ENCODE measurements at regions not wholly inside any gene's neighbourhood (a gene's known extent, or its start where the extent isn't known, plus 50 kb on each side); places are given as distances from the start of the nearest gene placed in this dataset.
"Not testable (repeated sequence)": the region's sequence is repeated elsewhere in the genome, so short reads cannot be mapped to it uniquely, and the experiment has no call there.

DNA sequence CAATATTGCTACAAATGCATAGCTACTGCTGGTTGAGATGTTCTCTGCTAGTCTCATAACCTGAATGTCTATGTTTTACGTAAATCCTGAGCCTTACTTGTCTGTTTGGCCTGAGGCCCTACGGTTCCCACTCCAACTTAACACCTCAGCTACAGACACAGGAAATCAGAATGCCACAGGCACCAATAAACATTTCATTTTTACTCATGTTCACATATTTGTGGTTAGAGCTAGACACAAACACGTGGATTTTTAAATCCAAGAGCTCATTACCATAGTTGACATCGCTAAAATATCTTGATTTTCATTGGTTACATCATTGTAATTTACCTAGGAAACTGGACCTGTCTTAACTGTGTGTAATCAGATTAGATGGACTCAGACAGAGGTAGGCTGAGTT is 263.8 kb upstream of the CDH19 start:
- Mint-ChIP-seq H3K9me3 (ENCODE audit: low read depth) (no peaks in the 10 kb centered on the region), H3K36me3 (no peaks in the 10 kb centered on the region), H3K4me3 (no peak overlapping the region), H3K4me1 (ENCODE audit: low read depth) (no peaks in the 10 kb centered on the region), H3K27me3 (no peaks in the 10 kb centered on the region), H3K27ac (no peak overlapping the region)

DNA sequence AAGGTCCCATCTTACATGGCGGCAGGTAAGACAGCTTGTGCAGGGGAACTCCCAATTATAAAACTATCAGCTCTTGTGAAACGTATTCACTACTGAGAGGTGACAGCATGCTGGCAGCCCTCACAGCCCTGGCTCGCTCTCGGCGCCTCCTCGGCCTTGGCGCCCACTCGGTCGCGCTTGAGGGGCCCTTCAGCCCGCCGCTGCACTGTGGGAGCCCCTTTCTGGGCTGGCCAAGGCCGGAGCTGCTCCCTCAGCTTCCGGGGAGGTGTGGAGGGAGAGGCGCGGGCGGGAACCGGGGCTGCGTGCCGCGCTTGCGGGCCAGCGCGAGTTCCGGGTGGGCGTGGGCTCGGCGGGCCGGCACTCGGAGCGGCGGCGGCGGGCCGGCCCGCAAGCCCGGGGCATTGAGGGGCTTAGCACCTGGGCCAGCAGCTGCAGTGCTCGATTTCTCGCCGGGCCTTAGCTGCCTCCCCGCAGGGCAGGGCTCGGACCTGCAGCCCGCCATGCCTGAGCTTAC is 262.6 kb upstream of the CDH19 start:
- H3K9me3 Mint-ChIP-seq (ENCODE audit: low read depth); H3K4me1 Mint-ChIP-seq (ENCODE audit: low read depth); H3K36me3 Mint-ChIP-seq; H3K27ac Mint-ChIP-seq; H3K4me3 Mint-ChIP-seq; H3K27me3 Mint-ChIP-seq: not testable (repeated sequence)

DNA sequence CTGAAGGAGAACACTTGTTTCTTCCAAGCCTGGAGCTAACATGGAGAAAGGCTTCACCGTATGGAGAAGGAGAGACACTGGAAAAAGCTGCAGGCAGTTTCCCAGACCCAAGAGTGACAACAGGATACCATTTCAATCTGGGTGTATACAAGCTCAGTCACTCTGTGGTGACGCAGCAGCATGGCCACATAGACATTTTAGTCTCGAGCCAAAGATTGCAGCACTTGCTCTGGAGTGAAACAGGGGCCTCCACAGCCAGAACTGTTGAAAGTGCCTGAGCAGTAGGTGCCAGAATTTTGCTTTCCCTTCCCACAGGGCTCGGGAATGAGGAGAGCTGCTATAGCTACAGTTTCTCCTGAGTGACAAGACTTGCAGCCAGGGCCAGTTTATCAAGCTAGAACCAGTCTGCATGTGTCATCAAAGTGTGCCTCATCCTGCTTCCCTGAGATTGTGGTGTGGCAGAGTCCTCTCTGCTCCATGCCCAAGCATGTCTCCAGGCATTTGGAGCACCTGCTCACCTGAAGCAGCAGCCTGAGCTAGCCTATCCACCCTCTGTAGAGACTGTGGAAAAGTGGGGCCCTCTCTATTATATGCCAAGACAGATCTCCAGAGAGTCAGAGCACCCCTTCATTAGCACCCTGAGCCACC is 234.6 kb upstream of the CDH19 start:
- H3K27ac Mint-ChIP-seq, result no peak overlapping the region
- H3K27me3 Mint-ChIP-seq, result no peaks in the 10 kb centered on the region
- no peak overlapping the region for H3K4me3 Mint-ChIP-seq
- peaks cover 12% of the 10 kb centered on the region for H3K9me3 Mint-ChIP-seq (ENCODE audit: low read depth)
- H3K36me3 Mint-ChIP-seq, result no peaks in the 10 kb centered on the region
- H3K4me1 Mint-ChIP-seq (ENCODE audit: low read depth), result no peaks in the 10 kb centered on the region

DNA sequence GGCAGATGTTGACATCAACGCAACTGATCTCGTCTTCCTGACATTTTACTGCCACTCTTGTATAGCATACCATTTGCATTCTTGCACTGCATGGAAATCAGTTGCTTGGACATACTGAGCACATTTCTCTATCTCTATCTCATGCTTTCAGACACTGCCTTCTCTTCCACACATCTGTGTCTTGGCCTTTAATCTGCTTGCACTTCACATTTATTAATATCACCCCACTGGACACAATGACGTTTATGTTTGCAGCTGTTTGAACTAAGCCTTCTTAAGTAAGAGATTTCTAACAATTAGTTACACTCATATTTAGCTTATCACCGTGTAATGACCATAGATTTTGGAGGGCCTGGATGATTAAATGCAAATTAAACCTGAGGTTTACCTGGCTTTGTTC is 229.8 kb upstream of the CDH19 start:
- no peaks in the 10 kb centered on the region for H3K9me3 Mint-ChIP-seq (ENCODE audit: low read depth)
- no peaks in the 10 kb centered on the region for H3K27me3 Mint-ChIP-seq
- H3K27ac Mint-ChIP-seq, result no peak overlapping the region
- H3K4me1 Mint-ChIP-seq (ENCODE audit: low read depth), result no peaks in the 10 kb centered on the region
- H3K36me3 Mint-ChIP-seq, result no peaks in the 10 kb centered on the region
- H3K4me3 Mint-ChIP-seq, result no peak overlapping the region

DNA sequence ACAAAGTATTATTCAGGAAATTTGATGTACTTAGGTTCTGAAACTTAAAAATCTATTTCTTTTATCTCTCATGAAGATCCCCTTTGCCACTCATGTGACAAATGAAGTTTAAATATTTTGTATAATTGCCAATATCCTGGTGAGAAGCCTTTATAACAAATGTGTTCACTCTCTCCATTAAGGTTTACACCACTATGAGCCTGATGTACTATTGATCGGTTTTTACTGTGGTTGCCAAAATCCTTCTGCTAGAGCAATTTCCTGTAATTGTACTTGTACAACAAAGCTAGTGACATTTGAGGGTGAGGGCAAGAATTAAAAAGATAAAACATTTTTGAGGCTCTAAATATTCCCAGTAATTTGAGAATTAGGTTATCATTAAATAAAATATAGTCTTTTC is 222.3 kb upstream of the CDH19 start:
- Mint-ChIP-seq H3K27ac (no peak overlapping the region), H3K27me3 (no peaks in the 10 kb centered on the region), H3K36me3 (no peaks in the 10 kb centered on the region), H3K9me3 (ENCODE audit: low read depth) (peaks cover 2% of the 10 kb centered on the region), H3K4me1 (ENCODE audit: low read depth) (no peaks in the 10 kb centered on the region), H3K4me3 (no peak overlapping the region)

DNA sequence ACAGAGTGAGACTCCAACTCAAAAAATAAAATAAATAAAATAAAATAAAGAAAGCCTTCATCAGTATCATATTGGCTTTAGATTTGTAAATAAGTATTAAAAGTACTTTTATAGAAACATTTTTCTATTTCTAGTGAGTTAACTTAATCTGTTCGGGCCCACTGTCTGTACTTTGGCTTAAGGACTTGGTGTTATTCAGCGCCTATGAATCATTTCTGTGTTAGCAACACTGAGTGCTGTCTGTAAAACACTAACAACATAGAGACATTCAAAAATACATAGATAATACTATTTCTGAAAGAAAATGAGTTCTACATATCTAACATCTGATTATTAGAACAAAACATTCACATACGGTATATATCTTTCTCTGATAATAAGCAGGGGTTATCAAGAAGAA is 221.5 kb upstream of the CDH19 start:
- Mint-ChIP-seq H3K27ac (no peak overlapping the region), H3K4me3 (no peak overlapping the region), H3K4me1 (ENCODE audit: low read depth) (no peaks in the 10 kb centered on the region), H3K36me3 (no peaks in the 10 kb centered on the region), H3K27me3 (no peaks in the 10 kb centered on the region), H3K9me3 (ENCODE audit: low read depth) (peaks cover 5% of the 10 kb centered on the region)

DNA sequence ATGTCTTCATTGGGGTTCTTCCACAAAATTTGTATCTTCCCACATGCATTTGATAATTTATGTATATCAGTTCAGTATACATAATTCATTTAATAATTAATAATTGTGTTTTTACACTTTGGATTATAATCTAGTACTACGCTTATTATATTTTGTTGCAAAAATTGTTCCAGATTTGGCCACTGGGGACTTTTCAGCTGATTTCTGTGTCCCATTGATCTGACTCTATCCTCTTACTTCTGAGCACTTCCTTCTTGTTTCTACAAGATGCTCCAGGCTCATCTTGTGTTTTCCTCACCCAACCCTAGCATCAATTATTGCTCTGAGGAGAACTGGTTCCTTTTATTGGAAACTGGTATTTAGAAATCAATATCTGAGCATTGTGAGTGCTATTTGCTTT is 215.3 kb upstream of the CDH19 start:
- Mint-ChIP-seq H3K36me3 (no peaks in the 10 kb centered on the region), H3K27ac (no peak overlapping the region), H3K4me1 (ENCODE audit: low read depth) (no peaks in the 10 kb centered on the region), H3K9me3 (ENCODE audit: low read depth) (peaks cover 10% of the 10 kb centered on the region), H3K27me3 (no peaks in the 10 kb centered on the region), H3K4me3 (no peak overlapping the region)

DNA sequence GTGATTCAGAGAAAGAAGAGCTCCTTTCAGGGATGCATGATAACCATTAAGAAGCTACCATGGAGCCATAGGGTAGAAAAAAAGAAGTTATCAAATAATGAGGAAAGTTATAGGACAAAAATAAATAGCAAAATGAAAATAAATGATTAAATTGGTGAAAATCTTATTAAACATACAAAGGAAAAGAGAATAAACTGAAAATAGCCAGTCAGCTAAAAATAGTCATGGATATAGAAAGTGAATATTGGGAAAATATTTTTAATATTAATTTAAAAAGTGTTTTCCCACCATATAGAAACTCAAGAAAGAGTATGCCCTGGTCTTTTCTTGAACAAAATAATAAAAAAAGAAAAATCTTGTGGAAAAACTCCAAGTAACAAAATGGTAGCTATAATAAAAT is 209.2 kb upstream of the CDH19 start:
- Mint-ChIP-seq H3K4me3 (no peak overlapping the region), H3K4me1 (ENCODE audit: low read depth) (no peaks in the 10 kb centered on the region), H3K36me3 (no peaks in the 10 kb centered on the region), H3K27ac (no peak overlapping the region), H3K9me3 (ENCODE audit: low read depth) (peaks cover 9% of the 10 kb centered on the region), H3K27me3 (no peaks in the 10 kb centered on the region)

DNA sequence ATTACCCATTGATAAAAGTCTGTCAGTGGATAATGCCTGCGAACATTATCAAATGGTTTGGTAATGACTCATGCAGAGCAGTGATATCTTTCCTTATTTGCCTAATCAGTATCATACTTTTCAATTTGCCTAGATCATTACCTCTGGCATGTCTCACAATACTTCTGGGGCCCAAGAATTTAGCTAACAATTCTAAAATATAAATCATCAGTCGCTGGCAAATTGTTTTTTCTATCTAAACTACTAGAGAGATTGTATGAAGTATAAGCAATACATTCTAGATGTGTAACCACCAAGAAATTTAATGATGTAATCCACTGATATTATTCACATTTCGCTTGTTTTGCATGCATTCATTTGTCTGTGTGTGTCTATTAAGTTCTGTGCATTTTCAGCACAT is 191.2 kb upstream of the CDH19 start:
- Mint-ChIP-seq H3K9me3 (ENCODE audit: low read depth) (no peaks in the 10 kb centered on the region), H3K4me1 (ENCODE audit: low read depth) (no peaks in the 10 kb centered on the region), H3K4me3 (no peak overlapping the region), H3K27ac (no peak overlapping the region), H3K36me3 (no peaks in the 10 kb centered on the region), H3K27me3 (no peaks in the 10 kb centered on the region)

DNA sequence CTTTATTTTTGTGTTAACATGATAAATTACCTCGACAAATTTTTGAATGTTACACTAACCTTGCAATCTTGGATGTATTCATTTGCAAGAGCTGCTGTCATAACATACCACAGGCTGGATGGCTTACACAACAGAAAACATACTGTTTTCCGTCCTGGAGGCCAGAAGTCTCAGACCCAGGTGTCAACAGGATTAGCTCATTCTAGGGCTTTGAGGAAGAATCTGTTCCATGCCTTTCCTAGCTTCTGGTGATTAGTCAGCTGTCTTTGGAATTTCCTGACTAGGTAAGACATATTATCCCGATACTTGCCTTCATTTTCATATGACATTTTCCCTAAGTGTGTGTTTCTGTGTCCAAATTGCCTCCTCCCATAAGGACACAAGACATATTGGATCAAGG is 188.6 kb upstream of the CDH19 start:
- Mint-ChIP-seq H3K36me3 (no peaks in the 10 kb centered on the region), H3K9me3 (ENCODE audit: low read depth) (no peaks in the 10 kb centered on the region), H3K4me3 (no peak overlapping the region), H3K4me1 (ENCODE audit: low read depth) (no peaks in the 10 kb centered on the region), H3K27me3 (no peaks in the 10 kb centered on the region), H3K27ac (no peak overlapping the region)

DNA sequence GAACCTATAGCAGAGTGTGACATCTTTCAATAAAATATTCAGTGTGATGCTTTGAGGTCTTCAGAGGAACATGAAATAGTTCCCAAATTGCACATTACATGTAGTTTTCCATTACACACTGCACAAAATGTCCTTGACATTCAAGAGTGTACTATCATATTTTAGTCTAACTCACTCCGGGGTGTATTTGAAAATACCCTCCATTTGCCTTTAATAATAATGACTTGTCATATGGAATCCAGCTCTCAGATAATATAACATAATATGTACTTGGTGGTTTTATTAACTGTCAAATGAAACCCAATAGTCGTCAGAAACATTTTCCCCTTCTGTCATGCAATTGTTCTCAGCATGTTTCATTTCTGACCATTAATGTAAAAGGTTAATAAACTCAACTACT is 176.7 kb upstream of the CDH19 start:
- no peak overlapping the region for H3K4me3 Mint-ChIP-seq
- H3K27me3 Mint-ChIP-seq, result no peaks in the 10 kb centered on the region
- H3K4me1 Mint-ChIP-seq (ENCODE audit: low read depth), result no peaks in the 10 kb centered on the region
- H3K9me3 Mint-ChIP-seq (ENCODE audit: low read depth), result no peaks in the 10 kb centered on the region
- no peaks in the 10 kb centered on the region for H3K36me3 Mint-ChIP-seq
- H3K27ac Mint-ChIP-seq, result no peak overlapping the region

DNA sequence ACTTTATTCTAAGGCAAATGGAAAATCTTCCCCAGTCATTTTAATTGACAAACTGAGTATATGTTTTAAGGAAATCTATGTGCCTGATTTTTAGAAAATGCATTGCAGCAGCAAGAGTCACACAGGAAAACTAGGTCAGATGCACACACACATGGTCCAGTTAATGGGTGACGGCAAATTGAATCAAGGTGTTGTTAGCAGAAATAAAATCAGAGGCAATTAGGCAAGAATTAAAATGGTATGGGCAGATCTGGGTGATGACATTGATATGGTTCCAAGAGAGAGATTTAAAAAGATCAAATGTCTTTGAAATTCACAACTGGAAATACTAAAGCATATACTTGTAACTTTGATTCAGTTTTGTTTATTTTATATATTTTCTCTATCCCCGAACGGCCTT is 174.2 kb upstream of the CDH19 start:
- no peaks in the 10 kb centered on the region for H3K36me3 Mint-ChIP-seq

DNA sequence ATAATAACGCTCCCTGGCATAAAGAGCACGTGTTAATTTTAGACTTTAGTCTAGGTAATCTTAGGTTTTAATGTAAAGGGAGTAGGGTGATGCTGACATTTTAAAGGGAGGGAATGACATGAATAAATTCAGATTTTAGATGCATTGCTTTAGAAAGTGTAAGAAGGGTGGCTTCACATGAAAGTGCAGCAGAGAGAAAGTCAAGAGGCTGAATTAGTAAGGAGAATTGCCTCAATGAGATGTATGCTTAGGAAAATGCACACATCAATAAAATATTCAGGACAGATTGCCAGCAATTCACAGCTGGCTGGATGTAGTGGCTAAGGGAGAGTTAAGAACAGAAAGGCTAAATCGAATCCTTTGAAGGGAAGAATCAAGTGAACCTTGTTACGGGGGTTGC is 165.5 kb upstream of the CDH19 start:
- Mint-ChIP-seq H3K27ac (no peak overlapping the region), H3K4me3 (no peak overlapping the region), H3K27me3 (no peaks in the 10 kb centered on the region), H3K4me1 (ENCODE audit: low read depth) (no peaks in the 10 kb centered on the region), H3K9me3 (ENCODE audit: low read depth) (peaks cover 5% of the 10 kb centered on the region), H3K36me3 (no peaks in the 10 kb centered on the region)

More for the DNA sequence above, 174.2 kb upstream of the CDH19 start:
- Mint-ChIP-seq H3K27ac (no peak overlapping the region), H3K9me3 (ENCODE audit: low read depth) (no peaks in the 10 kb centered on the region), H3K4me1 (ENCODE audit: low read depth) (no peaks in the 10 kb centered on the region), H3K4me3 (no peak overlapping the region), H3K27me3 (no peaks in the 10 kb centered on the region)

DNA sequence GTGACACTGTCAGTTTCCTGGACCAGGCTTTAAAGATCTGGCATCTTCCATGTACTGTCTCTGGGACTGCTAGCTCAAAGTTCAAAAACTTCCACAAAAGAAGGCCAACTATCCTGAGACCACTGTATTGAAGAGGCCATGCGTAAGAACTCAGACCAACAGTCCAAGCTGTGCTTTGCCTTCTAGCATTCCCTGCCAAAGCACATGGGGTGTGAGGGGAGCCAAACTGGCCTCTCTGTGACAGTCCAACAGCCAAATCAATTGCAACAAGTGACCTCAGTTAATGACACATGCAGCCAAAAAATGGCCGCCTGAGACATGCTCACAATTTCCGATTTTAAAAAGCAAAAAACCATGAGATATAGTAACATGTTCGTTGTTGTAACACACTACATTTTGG is 160.3 kb upstream of the CDH19 start:
- H3K9me3 Mint-ChIP-seq (ENCODE audit: low read depth), result peaks cover 5% of the 10 kb centered on the region
- no peak overlapping the region for H3K27ac Mint-ChIP-seq
- H3K4me1 Mint-ChIP-seq (ENCODE audit: low read depth), result no peaks in the 10 kb centered on the region
- H3K4me3 Mint-ChIP-seq, result no peak overlapping the region
- H3K27me3 Mint-ChIP-seq, result no peaks in the 10 kb centered on the region
- no peaks in the 10 kb centered on the region for H3K36me3 Mint-ChIP-seq

DNA sequence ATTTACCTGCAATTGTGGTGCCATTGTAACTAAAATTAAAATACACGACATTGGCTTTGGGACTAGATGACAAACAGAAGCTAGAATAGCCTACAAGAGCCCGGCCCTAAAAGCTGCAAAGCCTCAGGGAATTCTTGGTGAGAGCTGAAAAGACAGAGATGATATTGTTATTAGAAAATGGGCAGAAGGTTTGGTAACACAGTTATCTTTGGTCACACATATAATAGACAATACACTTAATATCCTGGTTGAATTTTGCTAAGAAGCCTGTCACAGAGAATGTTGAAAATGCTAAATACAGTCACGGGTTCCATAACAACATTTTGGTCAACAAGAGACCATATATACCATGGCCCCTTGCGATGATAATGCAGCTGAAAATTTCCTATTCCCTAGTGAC is 157.3 kb upstream of the CDH19 start:
- H3K27me3 Mint-ChIP-seq, result no peaks in the 10 kb centered on the region

DNA sequence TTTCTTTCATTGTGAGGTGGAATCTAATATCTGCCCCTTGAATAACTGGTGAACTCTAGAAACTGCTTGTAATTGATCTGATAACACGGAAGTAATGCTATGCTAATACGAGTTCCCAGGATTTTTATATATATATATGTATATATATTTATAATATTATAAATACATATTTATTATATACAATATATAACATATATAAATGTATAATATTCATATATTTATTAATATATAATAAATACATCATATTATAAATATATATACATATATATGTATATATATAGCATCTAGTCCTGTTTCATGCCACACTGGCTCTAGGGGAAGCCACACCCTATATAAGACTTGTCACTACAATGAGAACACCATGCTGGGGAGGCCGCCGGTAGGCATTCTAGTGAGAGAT is 156.7 kb upstream of the CDH19 start:
- no peaks in the 10 kb centered on the region for H3K36me3 Mint-ChIP-seq
- no peaks in the 10 kb centered on the region for H3K9me3 Mint-ChIP-seq (ENCODE audit: low read depth)
- no peak overlapping the region for H3K27ac Mint-ChIP-seq
- H3K4me3 Mint-ChIP-seq, result no peak overlapping the region
- no peaks in the 10 kb centered on the region for H3K4me1 Mint-ChIP-seq (ENCODE audit: low read depth)
- H3K27me3 Mint-ChIP-seq, result no peaks in the 10 kb centered on the region

More for the DNA sequence above, 157.3 kb upstream of the CDH19 start:
- Mint-ChIP-seq H3K4me1 (ENCODE audit: low read depth) (no peaks in the 10 kb centered on the region), H3K27ac (no peak overlapping the region), H3K4me3 (no peak overlapping the region), H3K9me3 (ENCODE audit: low read depth) (no peaks in the 10 kb centered on the region), H3K36me3 (no peaks in the 10 kb centered on the region)
